K562 (cell line): ENCODE measurements at regions not wholly inside any gene's neighbourhood (a gene's known extent, or its start where the extent isn't known, plus 50 kb on each side); places are given as distances from the start of the nearest gene placed in this dataset.

Experiments
- CBX3 ChIP-seq, 2 experiments: IDR thresholded peaks; 1 replicate in 1 of 2; 2 replicates in 1 of 2; pipeline ENCODE4 v1.6.1; 2012; ENCODE audit warnings: inconsistent platforms in 2 of 2, low read length in 2 of 2, borderline replicate concordance in 1 of 2, control low read depth in 1 of 2
- CREB3 ChIP-seq: fragments of 450-650 bp; conservative IDR thresholded peaks from 2 replicates; pipeline ENCODE4 v1.6.1; 2016; ENCODE audit warnings: missing genetic modification characterization, low read depth, mild to moderate bottlenecking, missing compliant biosample characterization, moderate library complexity
- CREM ChIP-seq: IDR thresholded peaks from 2 replicates; pipeline ENCODE4 v1.6.1; 2014; ENCODE audit warnings: antibody characterized with exemption, low read depth
- CTCF ChIP-seq, 3 experiments: IDR thresholded peaks in 2 of 3; conservative IDR thresholded peaks in 1 of 3; 2 replicates each; pipeline ENCODE4 v1.5.1; 2011 to 2012; ENCODE audit warnings: low read length in 3 of 3, mild to moderate bottlenecking in 3 of 3, control low read depth in 2 of 3, improper control_type of control experiment in 1 of 3, inconsistent platforms in 1 of 3, low read depth in 1 of 3, mixed read lengths in 1 of 3, moderate library complexity in 1 of 3; ENCODE audit not compliant: insufficient read depth in 2 of 3
- GATAD2A ChIP-seq: fragments of 450-650 bp; IDR thresholded peaks from 2 replicates; pipeline ENCODE4 v1.6.1; 2017
- HDAC6 ChIP-seq: IDR thresholded peaks from 2 replicates; pipeline ENCODE4 v1.6.1; 2012; ENCODE audit warnings: low read depth, mild to moderate bottlenecking, control low read depth, inconsistent platforms, low read length, moderate library complexity
- MYC ChIP-seq, 2 experiments: fragments of 250-450 bp in 1 of 2; sonication (Bioruptor Pico) in 1 of 2; IDR thresholded peaks; 2 replicates each; pipeline versions ENCODE4 v1.5.1 to v1.6.1; 2012 to 2021; ENCODE audit warnings: low read depth in 2 of 2, borderline replicate concordance in 1 of 2, improper control_type of control experiment in 1 of 2, low read length in 1 of 2, mild to moderate bottlenecking in 1 of 2, moderate library complexity in 1 of 2
- NR2C1 ChIP-seq, 2 experiments: fragments of 450-650 bp; IDR thresholded peaks; 2 replicates each; pipeline ENCODE4 v1.6.1; 2017; ENCODE audit warnings: mild to moderate bottlenecking in 2 of 2, antibody characterized with exemption in 1 of 2, inconsistent platforms in 1 of 2, missing compliant biosample characterization in 1 of 2, missing genetic modification characterization in 1 of 2
- PBX2 ChIP-seq, 2 experiments: IDR thresholded peaks in 1 of 2; conservative IDR thresholded peaks in 1 of 2; 2 replicates each; pipeline ENCODE4 v1.6.1; 2016; ENCODE audit warnings: low read depth in 2 of 2, mild to moderate bottlenecking in 1 of 2, missing compliant biosample characterization in 1 of 2, missing genetic modification characterization in 1 of 2, moderate library complexity in 1 of 2
- U2AF2 ChIP-seq: fragments of 200-400 bp; formaldehyde crosslinking; optimal IDR thresholded peaks from 2 replicates; pipeline ENCODE3; 2017; ENCODE audit warnings: low read depth, mild to moderate bottlenecking, low read length
- ZBTB5 ChIP-seq: fragments of 450-650 bp; IDR thresholded peaks from 2 replicates; pipeline ENCODE4 v1.6.1; 2017; ENCODE audit warnings: antibody characterized with exemption
- ZFP1 ChIP-seq: fragments of 450-650 bp; formaldehyde crosslinking; IDR thresholded peaks from 2 replicates; pipeline ENCODE4 v1.4.0; 2020; ENCODE audit warnings: mild to moderate bottlenecking, mixed read lengths
- ZNF224 ChIP-seq: sonication (generic); formaldehyde crosslinking; IDR thresholded peaks from 2 replicates; pipeline ENCODE4 v1.8.0; 2022; ENCODE audit warnings: mild to moderate bottlenecking, missing genetic modification reagents

GRCh38 chr6:77181749-77182148, 281.5 kb downstream of the HTR1B start:
- TF ChIP-seq ZBTB5 = no peak
- TF ChIP-seq CTCF (IDR thresholded peaks at IDR 0.05 in 2 of 3, conservative IDR thresholded peaks at IDR 0.05 in 1 of 3; ENCODE audit: insufficient read depth in 2 of 3, low read depth in 1 of 3, low read length in 3 of 3) = no peak
- TF ChIP-seq CBX3 (IDR thresholded peaks at IDR 0.05; ENCODE audit: borderline replicate concordance in 1 of 2, low read length in 2 of 2) = no peak
- no peak for TF ChIP-seq ZFP1
- no peak for TF ChIP-seq U2AF2
- TF ChIP-seq MYC (IDR thresholded peaks at IDR 0.05; ENCODE audit: low read depth, low read length) = no peak
- TF ChIP-seq MYC (CRISPR knock-in tag; IDR thresholded peaks at IDR 0.05; ENCODE audit: borderline replicate concordance, low read depth) = no peak
- TF ChIP-seq CREB3 (tag) = no peak
- no peak for TF ChIP-seq HDAC6
- no peak for TF ChIP-seq NR2C1 (IDR thresholded peaks at IDR 0.05)
- TF ChIP-seq NR2C1 (tag; IDR thresholded peaks at IDR 0.05) = no peak
- no peak for TF ChIP-seq ZNF224 (CRISPR knock-in tag)
- no peak for TF ChIP-seq CREM
- TF ChIP-seq GATAD2A = no peak
- TF ChIP-seq PBX2 (CRISPR knock-in tag; IDR thresholded peaks at IDR 0.05; ENCODE audit: low read depth) = no peak
- no peak for TF ChIP-seq PBX2 (tag; conservative IDR thresholded peaks at IDR 0.05; ENCODE audit: low read depth)
